BLaER1 (cell line): ENCODE measurements at regions not wholly inside any gene's neighbourhood (a gene's known extent, or its start where the extent isn't known, plus 50 kb on each side); places are given as distances from the start of the nearest gene placed in this dataset.
"Not testable (repeated sequence)": the region's sequence is repeated elsewhere in the genome, so short reads cannot be mapped to it uniquely, and the experiment has no call there.

Experiments
- H3K27ac ChIP-seq: shearing (Covaris generic); formaldehyde crosslinking; 2 replicates; pipeline ENCODE4 v1.8.1; 2022
- H3K27me3 ChIP-seq: shearing (Covaris generic); formaldehyde crosslinking; 2 replicates; pipeline ENCODE4 v1.8.1; 2022
- H3K36me3 ChIP-seq: shearing (Covaris generic); formaldehyde crosslinking; 2 replicates; pipeline ENCODE4 v1.8.1; 2022
- H3K4me1 ChIP-seq: shearing (Covaris generic); formaldehyde crosslinking; 2 replicates; pipeline ENCODE4 v1.8.1; 2022
- H3K4me2 ChIP-seq: shearing (Covaris generic); formaldehyde crosslinking; 2 replicates; pipeline ENCODE4 v1.8.1; 2022
- H3K4me3 ChIP-seq: shearing (Covaris generic); formaldehyde crosslinking; 2 replicates; pipeline ENCODE4 v1.8.1; 2022
- H3K9ac ChIP-seq: shearing (Covaris generic); formaldehyde crosslinking; 2 replicates; pipeline ENCODE4 v1.8.1; 2022
- H3K9me3 ChIP-seq: shearing (Covaris generic); formaldehyde crosslinking; 2 replicates; pipeline ENCODE4 v1.8.1; 2022
- H4K20me1 ChIP-seq: shearing (Covaris generic); formaldehyde crosslinking; 2 replicates; pipeline ENCODE4 v1.8.1; 2022
- Cebpa-rat ChIP-seq: shearing (Covaris generic); IDR thresholded peaks from 2 replicates; pipeline ENCODE4 v1.8.1; 2022

DNA sequence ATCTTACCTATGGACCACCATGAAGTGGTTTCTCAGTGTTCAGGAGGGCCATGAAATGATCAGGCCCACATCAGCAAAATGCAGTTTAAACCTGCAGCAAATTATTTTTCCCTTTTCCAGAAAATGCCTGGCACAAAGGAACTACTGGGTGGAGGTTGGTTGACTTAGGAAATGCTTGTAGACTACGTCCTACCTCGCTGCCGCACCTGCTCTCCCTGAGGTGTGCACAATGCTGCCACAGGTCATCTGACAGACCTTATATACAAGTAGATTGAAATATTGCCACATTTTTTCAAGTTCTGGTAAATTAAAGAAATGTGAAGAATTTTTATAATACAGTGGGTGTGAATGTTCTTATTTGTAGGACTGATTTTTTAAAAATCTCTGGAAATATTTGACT, 166.7 kb upstream of the PDE4B start:
- Histone ChIP-seq H3K4me2 (no peak overlapping the region), H3K36me3 (no peaks in the 10 kb centered on the region), H3K4me3 (no peak overlapping the region), H3K9me3 (no peaks in the 10 kb centered on the region), H3K9ac (no peak overlapping the region), H4K20me1 (no peaks in the 10 kb centered on the region), H3K4me1 (no peaks in the 10 kb centered on the region), H3K27me3 (no peaks in the 10 kb centered on the region), H3K27ac (no peak overlapping the region)
- TF ChIP-seq Cebpa-rat, result no peak

DNA sequence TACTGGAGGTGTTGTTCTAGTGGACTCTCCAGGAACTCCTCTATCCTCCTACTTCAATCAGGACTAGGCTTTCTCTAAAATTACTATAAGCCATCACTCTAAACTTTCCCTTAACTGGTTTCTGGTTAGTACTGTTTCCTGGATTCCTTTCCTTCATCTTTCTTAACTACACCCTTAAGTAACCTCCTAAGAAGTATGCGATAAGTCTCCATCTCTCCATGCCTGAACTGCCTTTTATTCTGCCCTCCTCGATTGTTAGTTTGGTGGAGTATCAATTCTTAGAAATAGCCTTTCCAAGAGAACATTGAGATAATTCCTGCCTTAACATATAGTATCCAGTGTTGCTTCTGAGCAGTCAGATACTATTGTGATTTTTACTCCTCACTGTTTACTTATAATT, 162.9 kb upstream of the PDE4B start:
- H3K36me3 ChIP-seq, result no peaks in the 10 kb centered on the region
- no peak overlapping the region for H3K4me3 ChIP-seq
- no peaks in the 10 kb centered on the region for H3K9me3 ChIP-seq
- TF ChIP-seq Cebpa-rat, result no peak
- no peak overlapping the region for H3K27ac ChIP-seq
- H4K20me1 ChIP-seq, result no peaks in the 10 kb centered on the region
- no peaks in the 10 kb centered on the region for H3K4me1 ChIP-seq
- H3K9ac ChIP-seq, result no peak overlapping the region
- no peaks in the 10 kb centered on the region for H3K27me3 ChIP-seq
- no peak overlapping the region for H3K4me2 ChIP-seq

DNA sequence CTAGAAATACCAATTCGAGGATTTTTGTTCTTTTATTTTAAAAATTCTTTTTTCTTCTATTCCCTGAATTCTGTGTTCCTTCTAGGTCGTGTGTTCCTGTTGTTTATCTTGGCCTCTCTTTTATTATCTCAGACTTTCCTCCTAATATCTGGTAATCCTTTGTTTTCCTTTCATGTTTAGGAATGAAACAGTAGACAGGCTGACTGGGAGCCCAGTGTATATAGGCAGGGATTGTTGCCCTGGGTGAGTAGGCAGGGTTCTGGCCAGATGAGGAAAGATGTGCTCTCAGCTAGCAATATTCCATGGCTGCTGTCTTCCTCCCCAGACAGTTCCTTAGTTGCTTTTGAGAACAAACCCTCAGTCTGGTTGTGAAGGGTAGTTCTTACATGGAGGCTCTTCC, 161.8 kb upstream of the PDE4B start:
- Histone ChIP-seq H3K27me3 (no peaks in the 10 kb centered on the region), H3K4me2 (no peak overlapping the region), H4K20me1 (no peaks in the 10 kb centered on the region), H3K9ac (no peak overlapping the region), H3K36me3 (no peaks in the 10 kb centered on the region), H3K4me1 (no peaks in the 10 kb centered on the region), H3K4me3 (no peak overlapping the region), H3K27ac (no peak overlapping the region), H3K9me3 (no peaks in the 10 kb centered on the region)
- no peak for TF ChIP-seq Cebpa-rat

DNA sequence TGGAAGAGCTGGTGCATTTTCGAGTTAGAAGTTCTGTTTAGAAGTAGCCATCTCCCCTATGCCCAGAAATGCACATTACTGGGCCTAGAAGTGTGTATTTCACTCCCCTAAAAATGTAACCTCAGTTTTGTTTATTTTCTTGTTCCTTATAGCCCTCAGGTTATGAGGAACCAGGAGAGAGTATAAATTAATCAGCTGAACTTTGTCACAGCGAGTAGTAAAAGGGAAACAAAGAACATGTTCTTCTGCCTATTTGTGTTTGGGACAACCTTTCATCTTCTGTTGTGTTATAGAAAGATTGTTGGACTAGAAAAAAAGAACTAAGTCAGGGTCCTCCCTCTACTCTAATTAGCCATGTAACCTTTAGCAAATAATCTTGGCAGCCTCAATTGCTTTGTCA, 160.5 kb upstream of the PDE4B start:
- H4K20me1 ChIP-seq, result no peaks in the 10 kb centered on the region
- H3K27me3 ChIP-seq, result no peaks in the 10 kb centered on the region
- no peaks in the 10 kb centered on the region for H3K4me1 ChIP-seq
- H3K27ac ChIP-seq, result no peak overlapping the region
- H3K4me2 ChIP-seq, result no peak overlapping the region
- H3K4me3 ChIP-seq, result no peak overlapping the region
- no peaks in the 10 kb centered on the region for H3K9me3 ChIP-seq
- no peak for TF ChIP-seq Cebpa-rat
- H3K36me3 ChIP-seq, result no peaks in the 10 kb centered on the region
- no peak overlapping the region for H3K9ac ChIP-seq

DNA sequence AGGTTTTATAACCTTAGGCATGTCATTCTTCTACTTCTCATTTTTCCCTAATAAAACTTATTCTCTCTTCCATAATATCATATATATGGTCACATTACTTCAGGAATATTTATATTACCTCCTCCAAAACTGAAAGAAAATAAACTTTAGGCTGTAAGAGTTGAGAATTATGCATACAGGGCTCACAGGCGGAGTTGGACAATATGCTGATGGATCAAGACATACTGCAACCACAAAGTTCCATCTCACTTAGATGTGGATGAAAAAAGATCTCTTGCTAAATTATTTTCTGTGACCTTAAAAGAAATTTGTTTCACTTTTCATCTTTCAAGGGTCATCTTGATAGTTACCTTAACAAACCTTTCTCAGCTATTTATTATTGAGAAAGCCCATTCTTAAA, 152.6 kb upstream of the PDE4B start:
- Histone ChIP-seq H3K9me3 (no peaks in the 10 kb centered on the region), H4K20me1 (no peaks in the 10 kb centered on the region), H3K27ac (no peak overlapping the region), H3K4me1 (no peaks in the 10 kb centered on the region), H3K4me3 (no peak overlapping the region), H3K36me3 (no peaks in the 10 kb centered on the region), H3K27me3 (no peaks in the 10 kb centered on the region), H3K4me2 (no peak overlapping the region), H3K9ac (no peak overlapping the region)
- TF ChIP-seq Cebpa-rat, result no peak

DNA sequence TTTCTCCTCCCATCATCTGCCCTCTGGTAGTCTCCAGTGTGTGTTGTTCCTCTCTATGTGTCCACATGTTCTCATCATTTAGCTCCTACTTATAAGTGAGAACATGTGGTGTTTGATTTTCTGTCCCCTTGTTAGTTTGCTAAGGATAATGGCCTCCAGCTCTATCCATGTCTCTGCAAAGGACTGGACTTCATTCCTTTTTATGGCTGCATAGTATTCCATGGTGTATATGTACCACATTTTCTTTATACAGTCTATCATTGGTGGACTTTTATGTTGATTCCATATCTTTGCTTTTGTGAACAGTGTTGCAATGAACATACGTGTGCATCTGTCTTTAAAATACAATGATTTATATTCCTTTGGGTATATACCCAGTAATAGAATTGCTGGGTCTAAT, 143.5 kb upstream of the PDE4B start:
- H3K27me3 ChIP-seq, H3K27ac ChIP-seq, H3K36me3 ChIP-seq, H3K4me1 ChIP-seq, H4K20me1 ChIP-seq, H3K4me2 ChIP-seq, H3K9ac ChIP-seq, H3K4me3 ChIP-seq: not testable (repeated sequence)
- peaks cover 16% of the 10 kb centered on the region for H3K9me3 ChIP-seq

DNA sequence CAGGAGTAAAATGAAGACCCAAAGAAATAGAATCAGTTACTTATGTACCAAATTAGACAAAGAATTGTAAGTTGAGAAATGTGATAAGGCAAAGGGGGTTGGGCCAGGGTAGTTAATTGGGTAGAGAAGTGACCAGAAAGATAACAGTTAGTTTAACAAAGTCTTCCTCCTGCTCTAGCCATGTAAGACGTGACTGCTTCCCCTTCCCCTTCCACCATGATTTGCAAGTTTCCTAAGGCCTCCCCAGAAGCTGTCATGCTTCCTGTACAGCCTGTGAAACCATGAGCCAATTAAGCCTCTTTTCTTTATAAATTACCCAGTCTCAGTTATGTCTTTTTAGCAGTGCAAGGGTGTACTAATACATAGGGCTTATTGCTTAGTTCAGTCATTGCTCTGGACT, 142.0 kb upstream of the PDE4B start:
- peaks cover 16% of the 10 kb centered on the region for H3K9me3 ChIP-seq
- H3K4me1 ChIP-seq, result no peaks in the 10 kb centered on the region
- no peak for TF ChIP-seq Cebpa-rat
- no peaks in the 10 kb centered on the region for H3K27me3 ChIP-seq
- no peak overlapping the region for H3K4me2 ChIP-seq
- H3K36me3 ChIP-seq, result no peaks in the 10 kb centered on the region
- no peaks in the 10 kb centered on the region for H4K20me1 ChIP-seq
- no peak overlapping the region for H3K9ac ChIP-seq
- no peak overlapping the region for H3K27ac ChIP-seq
- no peak overlapping the region for H3K4me3 ChIP-seq

DNA sequence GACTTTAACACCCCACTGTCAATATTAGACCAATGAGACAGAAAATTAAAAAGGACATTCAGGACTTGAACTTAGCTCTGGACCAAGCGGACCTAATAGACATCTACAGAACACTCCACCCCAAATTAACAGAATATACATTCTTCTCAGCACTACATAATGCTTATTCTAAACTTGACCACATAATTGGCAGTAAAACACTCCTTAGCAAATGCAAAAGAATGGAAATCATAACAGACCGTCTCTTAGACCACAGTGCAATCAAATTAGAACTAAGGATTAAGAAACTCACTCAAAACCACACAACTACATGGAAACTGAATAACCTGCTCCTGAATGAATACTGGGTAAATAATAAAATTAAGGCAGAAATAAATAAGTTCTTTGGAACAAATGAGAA, 138.2 kb upstream of the PDE4B start:
- not testable (repeated sequence) for H3K36me3 ChIP-seq, H3K4me3 ChIP-seq, H3K4me1 ChIP-seq, H3K9me3 ChIP-seq, H3K4me2 ChIP-seq, H3K27ac ChIP-seq, H4K20me1 ChIP-seq, H3K27me3 ChIP-seq, H3K9ac ChIP-seq

DNA sequence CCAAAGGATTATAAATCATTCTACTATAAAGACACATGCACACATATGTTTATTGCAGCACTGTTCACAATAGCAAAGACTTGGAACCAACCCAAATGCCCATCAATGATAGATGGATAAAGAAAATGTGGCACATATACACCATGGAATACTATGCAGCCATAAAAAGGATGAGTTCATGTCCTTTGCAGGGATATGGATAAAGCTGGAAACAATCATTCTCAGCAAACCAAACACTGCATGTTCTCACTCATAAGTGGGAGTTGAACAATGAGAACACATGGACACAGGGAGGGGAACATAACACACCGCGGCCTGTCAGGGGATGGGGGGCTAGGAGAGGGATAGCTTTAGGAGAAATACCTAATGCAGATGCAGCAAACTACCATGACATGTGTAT, 135.1 kb upstream of the PDE4B start:
- H3K9ac ChIP-seq, H3K4me1 ChIP-seq, H3K27me3 ChIP-seq, H3K4me3 ChIP-seq, H3K27ac ChIP-seq, H3K9me3 ChIP-seq, H3K4me2 ChIP-seq, H3K36me3 ChIP-seq, H4K20me1 ChIP-seq: not testable (repeated sequence)

DNA sequence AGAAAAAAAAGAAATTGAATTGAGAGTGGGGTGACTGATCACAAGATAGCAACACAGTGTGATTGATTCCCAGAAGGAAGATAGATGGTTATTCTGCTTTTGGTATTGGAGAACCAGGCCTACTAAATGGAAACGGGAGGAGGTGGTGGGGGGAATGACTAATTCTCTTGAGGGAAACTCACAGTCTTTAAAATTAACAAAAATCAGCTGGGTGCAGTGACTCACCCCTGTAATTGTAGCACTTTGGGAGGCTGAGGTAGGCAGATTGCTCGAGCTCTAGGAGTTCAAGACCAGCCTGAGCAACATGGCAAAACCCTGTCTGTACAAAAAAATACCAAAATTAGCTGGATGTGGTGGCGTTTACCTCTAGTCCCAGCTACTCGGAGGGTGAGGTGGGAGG, 134.6 kb upstream of the PDE4B start:
- no peak overlapping the region for H3K27ac ChIP-seq
- H4K20me1 ChIP-seq, result no peaks in the 10 kb centered on the region
- no peak for TF ChIP-seq Cebpa-rat
- no peak overlapping the region for H3K9ac ChIP-seq
- H3K36me3 ChIP-seq, result no peaks in the 10 kb centered on the region
- no peak overlapping the region for H3K4me2 ChIP-seq
- no peak overlapping the region for H3K4me3 ChIP-seq
- H3K9me3 ChIP-seq, result no peaks in the 10 kb centered on the region
- no peaks in the 10 kb centered on the region for H3K4me1 ChIP-seq
- H3K27me3 ChIP-seq, result no peaks in the 10 kb centered on the region

DNA sequence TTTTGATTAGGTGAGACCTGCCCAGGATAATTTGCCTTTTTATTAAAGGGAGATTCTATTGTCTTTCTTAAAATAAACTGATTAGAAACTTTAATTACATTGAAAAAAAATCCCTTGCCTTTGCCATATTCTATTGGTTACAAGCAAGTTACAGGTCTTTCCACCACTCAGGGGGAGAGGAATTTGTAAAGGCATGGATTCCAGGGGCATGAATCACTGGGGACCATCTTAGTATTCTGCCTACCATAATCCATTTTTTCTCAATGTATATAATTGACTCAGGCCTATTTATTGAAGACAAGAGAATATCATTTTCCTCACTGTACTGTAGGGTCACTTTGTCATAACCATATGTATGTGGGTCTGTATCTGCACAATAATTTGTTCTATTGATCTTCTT, 124.3 kb upstream of the PDE4B start:
- peaks cover 4% of the 10 kb centered on the region; the same call in 1 of the 2 replicates for H3K9me3 ChIP-seq
- H3K36me3 ChIP-seq, result no peaks in the 10 kb centered on the region
- no peak for TF ChIP-seq Cebpa-rat
- no peaks in the 10 kb centered on the region for H3K27me3 ChIP-seq
- H3K4me3 ChIP-seq, result no peak overlapping the region
- no peak overlapping the region for H3K27ac ChIP-seq
- H3K4me2 ChIP-seq, result no peak overlapping the region
- no peaks in the 10 kb centered on the region for H3K4me1 ChIP-seq
- H4K20me1 ChIP-seq, result no peaks in the 10 kb centered on the region
- no peak overlapping the region for H3K9ac ChIP-seq
